ENCODE measurements at regions not wholly inside any gene's neighbourhood (a gene's known extent, or its start where the extent isn't known, plus 50 kb on each side); places are given as distances from the start of the nearest gene placed in this dataset.

DNA sequence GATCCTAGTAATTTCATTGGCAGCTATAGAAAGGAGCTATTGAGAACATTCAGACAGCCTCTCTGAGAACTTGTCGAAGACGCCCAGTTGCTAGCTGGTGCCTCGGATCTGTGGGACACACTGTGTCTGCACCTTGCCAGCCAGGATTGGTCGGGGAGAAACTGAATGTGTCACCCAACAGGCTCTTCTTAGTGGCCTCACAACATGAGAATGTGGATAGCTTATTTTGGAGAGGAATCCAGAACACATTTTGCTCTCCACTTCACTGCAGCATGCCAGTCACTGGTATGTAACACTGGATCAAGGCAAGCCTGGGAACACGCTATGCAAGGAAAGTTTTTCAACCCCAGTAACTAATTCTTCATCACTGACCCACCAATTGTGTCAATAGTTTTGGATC is 89.5 kb upstream of the TRPC3 start:
- no peak overlapping the region for H3K4me3 ChIP-seq (ENCODE audit: low read depth, low read length)
- TF ChIP-seq, protein P1, sequence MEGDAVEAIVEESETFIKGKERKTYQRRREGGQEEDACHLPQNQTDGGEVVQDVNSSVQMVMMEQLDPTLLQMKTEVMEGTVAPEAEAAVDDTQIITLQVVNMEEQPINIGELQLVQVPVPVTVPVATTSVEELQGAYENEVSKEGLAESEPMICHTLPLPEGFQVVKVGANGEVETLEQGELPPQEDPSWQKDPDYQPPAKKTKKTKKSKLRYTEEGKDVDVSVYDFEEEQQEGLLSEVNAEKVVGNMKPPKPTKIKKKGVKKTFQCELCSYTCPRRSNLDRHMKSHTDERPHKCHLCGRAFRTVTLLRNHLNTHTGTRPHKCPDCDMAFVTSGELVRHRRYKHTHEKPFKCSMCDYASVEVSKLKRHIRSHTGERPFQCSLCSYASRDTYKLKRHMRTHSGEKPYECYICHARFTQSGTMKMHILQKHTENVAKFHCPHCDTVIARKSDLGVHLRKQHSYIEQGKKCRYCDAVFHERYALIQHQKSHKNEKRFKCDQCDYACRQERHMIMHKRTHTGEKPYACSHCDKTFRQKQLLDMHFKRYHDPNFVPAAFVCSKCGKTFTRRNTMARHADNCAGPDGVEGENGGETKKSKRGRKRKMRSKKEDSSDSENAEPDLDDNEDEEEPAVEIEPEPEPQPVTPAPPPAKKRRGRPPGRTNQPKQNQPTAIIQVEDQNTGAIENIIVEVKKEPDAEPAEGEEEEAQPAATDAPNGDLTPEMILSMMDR (IDR thresholded peaks at IDR 0.05; ENCODE audit: insufficient read depth, low read depth, low read length, missing control alignments), result no peak
- no peak for DNase-seq (ENCODE audit: low read depth)

DNA sequence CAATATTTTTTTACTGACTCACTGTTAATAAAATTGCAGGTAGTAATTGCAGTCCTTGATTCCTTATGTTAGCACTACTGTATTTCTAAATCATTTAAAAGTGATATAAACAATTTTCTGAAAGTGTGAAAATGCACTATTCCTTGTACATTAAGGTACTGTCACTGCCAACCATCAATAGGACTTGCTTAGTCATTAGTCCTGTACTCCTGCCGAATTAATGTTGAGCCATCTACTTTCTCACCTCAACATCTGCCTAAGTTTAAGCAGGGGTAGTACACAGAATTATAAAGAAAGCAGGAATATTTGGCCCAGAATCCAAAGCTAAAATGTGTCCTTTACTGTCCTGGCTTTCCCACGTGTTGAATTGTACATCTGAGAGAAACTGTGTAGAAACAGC is 87.0 kb upstream of the TRPC3 start:
- no peak for DNase-seq (ENCODE audit: low read depth)
- TF ChIP-seq, protein P1 (IDR thresholded peaks at IDR 0.05; ENCODE audit: insufficient read depth, low read depth, low read length, missing control alignments), result no peak
- H3K4me3 ChIP-seq (ENCODE audit: low read depth, low read length), result no peak overlapping the region

- TF ChIP-seq, protein P1 (IDR thresholded peaks at IDR 0.05; ENCODE audit: insufficient read depth, low read depth, low read length, missing control alignments), result no peak
- H3K4me3 ChIP-seq (ENCODE audit: low read depth, low read length), result no peak overlapping the region
- DNase-seq (ENCODE audit: low read depth), result no peak
These were observed 82.8 kb upstream of the TRPC3 start for GRCh38 chr4:122034619-122035018.

DNA sequence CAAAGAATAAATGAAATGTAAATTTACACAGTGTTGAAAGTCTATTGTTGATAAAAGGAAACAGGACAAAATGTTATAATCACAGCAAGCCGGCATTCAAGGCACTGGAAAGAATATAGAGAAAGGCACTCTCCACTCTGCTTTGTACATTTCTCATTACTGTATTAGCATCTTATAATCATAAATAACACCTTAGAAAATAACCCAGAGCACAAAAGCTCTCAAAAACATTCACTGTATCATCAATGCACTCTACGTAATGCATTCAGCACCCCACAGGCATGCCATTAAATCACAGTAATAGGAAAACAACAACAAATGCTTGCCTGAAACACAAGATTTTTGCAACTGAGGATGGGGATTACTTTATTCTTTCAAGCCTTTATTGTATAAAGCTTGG is 75.3 kb upstream of the TRPC3 start:
- TF ChIP-seq, protein P1 (IDR thresholded peaks at IDR 0.05; ENCODE audit: insufficient read depth, low read depth, low read length, missing control alignments), result no peak
- DNase-seq (ENCODE audit: low read depth), result no peak

GRCh38 chr4:122017296-122017695 is 65.4 kb upstream of the TRPC3 start:
- TF ChIP-seq, protein P1 (IDR thresholded peaks at IDR 0.05; ENCODE audit: insufficient read depth, low read depth, low read length, missing control alignments), result no peak

More for the DNA sequence above, 75.3 kb upstream of the TRPC3 start:
- no peak overlapping the region for H3K4me3 ChIP-seq (ENCODE audit: low read depth, low read length)

GRCh38 chr4:122015203-122015602 is 63.3 kb upstream of the TRPC3 start:
- TF ChIP-seq, protein P1 (IDR thresholded peaks at IDR 0.05; ENCODE audit: insufficient read depth, low read depth, low read length, missing control alignments), result no peak
- no peak overlapping the region for H3K4me3 ChIP-seq (ENCODE audit: low read depth, low read length)
- DNase-seq (ENCODE audit: low read depth), result no peak

More at GRCh38 chr4:122017296-122017695, 65.4 kb upstream of the TRPC3 start:
- DNase-seq (ENCODE audit: low read depth), result no peak
- no peak overlapping the region for H3K4me3 ChIP-seq (ENCODE audit: low read depth, low read length)

GRCh38 chr4:122012735-122013134 is 60.9 kb upstream of the TRPC3 start:
- no peak overlapping the region for H3K4me3 ChIP-seq (ENCODE audit: low read depth, low read length)
- TF ChIP-seq, protein P1 (IDR thresholded peaks at IDR 0.05; ENCODE audit: insufficient read depth, low read depth, low read length, missing control alignments), result no peak
- no peak for DNase-seq (ENCODE audit: low read depth)
